SK-N-SH treated with all-trans-retinoic acid at 6 μM for 48 hours (cell line): ENCODE measurements at regions not wholly inside any gene's neighbourhood (a gene's known extent, or its start where the extent isn't known, plus 50 kb on each side); places are given as distances from the start of the nearest gene placed in this dataset.

Experiments
- ATAC-seq: fragments of 200-7000 bp; cut with Tn5 transposase; 3 replicates; pipeline ENCODE4 v1.9.1; 2020; ENCODE audit warnings: mild to moderate bottlenecking, moderate library complexity
- ARNTL ChIP-seq: fragments of 450-650 bp; formaldehyde crosslinking; IDR thresholded peaks from 2 replicates; pipeline ENCODE4 v1.5.0; 2020; ENCODE audit warnings: low read depth, mild to moderate bottlenecking, moderate library complexity, borderline replicate concordance
- BACH2 ChIP-seq: fragments of 250-450 bp; sonication (Bioruptor Pico); IDR thresholded peaks from 2 replicates; pipeline ENCODE4 v1.9.0; 2021; ENCODE audit warnings: mild to moderate bottlenecking, borderline replicate concordance
- CREB5 ChIP-seq: fragments of 250-450 bp; sonication (Bioruptor Pico); IDR thresholded peaks from 2 replicates; pipeline ENCODE4 v1.5.1; 2020; ENCODE audit warnings: low read depth, mild to moderate bottlenecking, moderate library complexity
- CSDC2 ChIP-seq: fragments of 250-450 bp; sonication (Bioruptor Pico); IDR thresholded peaks from 2 replicates; pipeline ENCODE4 v1.5.0; 2020; ENCODE audit warnings: mild to moderate bottlenecking, moderate library complexity
- ESRRG ChIP-seq: fragments of 250-450 bp; sonication (Bioruptor Pico); IDR thresholded peaks from 2 replicates; pipeline ENCODE4 v1.6.1; 2021; ENCODE audit warnings: mild to moderate bottlenecking
- GLIS3 ChIP-seq: fragments of 250-450 bp; sonication (Bioruptor Pico); IDR thresholded peaks from 2 replicates; pipeline ENCODE4 v1.5.0; 2020; ENCODE audit warnings: mild to moderate bottlenecking, moderate library complexity
- OSR1 ChIP-seq: fragments of 250-450 bp; sonication (Bioruptor Pico); IDR thresholded peaks from 2 replicates; pipeline ENCODE4 v1.8.0; 2022; ENCODE audit warnings: moderate library complexity, mild to moderate bottlenecking, inconsistent platforms
- PATZ1 ChIP-seq: fragments of 250-450 bp; sonication (Bioruptor Pico); IDR thresholded peaks from 2 replicates; pipeline ENCODE4 v1.8.0; 2020; ENCODE audit warnings: mild to moderate bottlenecking, moderate library complexity, borderline replicate concordance
- POU6F1 ChIP-seq: fragments of 250-450 bp; sonication (Bioruptor Pico); IDR thresholded peaks from 2 replicates; pipeline ENCODE4 v1.8.0; 2021; ENCODE audit warnings: low read depth, mild to moderate bottlenecking, moderate library complexity, borderline replicate concordance
- PPARA ChIP-seq: fragments of 250-450 bp; sonication (Bioruptor Pico); IDR thresholded peaks from 2 replicates; pipeline ENCODE4 v1.5.0; 2020; ENCODE audit warnings: mild to moderate bottlenecking, borderline replicate concordance
- RARB ChIP-seq: fragments of 250-450 bp; sonication (Bioruptor Pico); IDR thresholded peaks from 2 replicates; pipeline ENCODE4 v1.8.0; 2021; ENCODE audit warnings: mild to moderate bottlenecking, moderate library complexity
- SNAI2 ChIP-seq: fragments of 250-450 bp; sonication (Bioruptor Pico); IDR thresholded peaks from 2 replicates; pipeline ENCODE4 v1.5.0; 2020; ENCODE audit warnings: mild to moderate bottlenecking, moderate library complexity
- TCF4 ChIP-seq: fragments of 250-450 bp; sonication (Bioruptor Pico); IDR thresholded peaks from 2 replicates; pipeline ENCODE4 v1.8.0; 2021; ENCODE audit warnings: mild to moderate bottlenecking, moderate library complexity, borderline replicate concordance
- TOX ChIP-seq: fragments of 250-450 bp; sonication (Bioruptor Pico); IDR thresholded peaks from 2 replicates; pipeline ENCODE4 v1.8.0; 2021; ENCODE audit warnings: mild to moderate bottlenecking, moderate library complexity, borderline replicate concordance
- TSHZ2 ChIP-seq: fragments of 250-450 bp; sonication (Bioruptor Pico); IDR thresholded peaks from 2 replicates; pipeline ENCODE4 v1.5.0; 2020; ENCODE audit warnings: mild to moderate bottlenecking, moderate library complexity
- ZC3H10 ChIP-seq: fragments of 250-450 bp; sonication (Bioruptor Pico); IDR thresholded peaks from 2 replicates; pipeline ENCODE4 v1.5.1; 2021; ENCODE audit warnings: mild to moderate bottlenecking, moderate library complexity
- ZFP3 ChIP-seq: fragments of 250-450 bp; sonication (Bioruptor Pico); IDR thresholded peaks from 2 replicates; pipeline ENCODE4 v1.5.0; 2020; ENCODE audit warnings: mild to moderate bottlenecking, moderate library complexity
- ZFP30 ChIP-seq: fragments of 450-650 bp; formaldehyde crosslinking; IDR thresholded peaks from 2 replicates; pipeline ENCODE4 v1.5.0; 2022; ENCODE audit warnings: mild to moderate bottlenecking, moderate library complexity
- ZNF565 ChIP-seq: fragments of 450-650 bp; formaldehyde crosslinking; conservative IDR thresholded peaks from 2 replicates; pipeline ENCODE4 v1.5.0; 2020; ENCODE audit warnings: low read depth, mild to moderate bottlenecking, moderate library complexity
- ZNF70 ChIP-seq: fragments of 450-650 bp; formaldehyde crosslinking; IDR thresholded peaks from 2 replicates; pipeline ENCODE4 v1.5.0; 2020; ENCODE audit warnings: mild to moderate bottlenecking, moderate library complexity
- ZNF8 ChIP-seq: fragments of 450-650 bp; formaldehyde crosslinking; IDR thresholded peaks from 2 replicates; pipeline ENCODE4 v1.5.0; 2020; ENCODE audit warnings: mild to moderate bottlenecking, moderate library complexity

GRCh38 chr2:19748711-19749506 is 152.9 kb downstream of the TTC32 start:
- TF ChIP-seq PPARA = no peak
- TF ChIP-seq ZFP3 (CRISPR knock-in tag) = no peak
- no peak for TF ChIP-seq ARNTL (CRISPR knock-in tag)
- TF ChIP-seq RARB = no peak
- no peak for TF ChIP-seq CREB5
- TF ChIP-seq ESRRG (CRISPR knock-in tag) = no peak
- no peak for TF ChIP-seq BACH2
- no peak for TF ChIP-seq PATZ1
- TF ChIP-seq TOX (CRISPR knock-in tag) = no peak
- no peak for ATAC-seq

- ATAC-seq = no peak
- TF ChIP-seq PATZ1 (no peak), TCF4 (CRISPR knock-in tag) (no peak), ZNF565 (CRISPR knock-in tag) (no peak), ZFP3 (CRISPR knock-in tag) (no peak), OSR1 (no peak), CREB5 (no peak), PPARA (no peak), POU6F1 (CRISPR knock-in tag) (no peak), TOX (CRISPR knock-in tag) (no peak), ZNF8 (CRISPR knock-in tag) (no peak), RARB (no peak), GLIS3 (CRISPR knock-in tag) (no peak), ZFP30 (CRISPR knock-in tag) (no peak), ZNF70 (CRISPR knock-in tag) (no peak), ESRRG (CRISPR knock-in tag) (no peak), TSHZ2 (CRISPR knock-in tag) (no peak), CSDC2 (CRISPR knock-in tag) (no peak), ZC3H10 (CRISPR knock-in tag) (no peak), SNAI2 (CRISPR knock-in tag) (no peak), BACH2 (no peak)
- TF ChIP-seq, all 23 proteins: peak for 0
Measured at GRCh38 chr2:19748073-19748375, 153.8 kb downstream of the TTC32 start.
